ENCODE measurements at regions not wholly inside any gene's neighbourhood (a gene's known extent, or its start where the extent isn't known, plus 50 kb on each side); places are given as distances from the start of the nearest gene placed in this dataset.
"Not testable (repeated sequence)": the region's sequence is repeated elsewhere in the genome, so short reads cannot be mapped to it uniquely, and the experiment has no call there.

DNA sequence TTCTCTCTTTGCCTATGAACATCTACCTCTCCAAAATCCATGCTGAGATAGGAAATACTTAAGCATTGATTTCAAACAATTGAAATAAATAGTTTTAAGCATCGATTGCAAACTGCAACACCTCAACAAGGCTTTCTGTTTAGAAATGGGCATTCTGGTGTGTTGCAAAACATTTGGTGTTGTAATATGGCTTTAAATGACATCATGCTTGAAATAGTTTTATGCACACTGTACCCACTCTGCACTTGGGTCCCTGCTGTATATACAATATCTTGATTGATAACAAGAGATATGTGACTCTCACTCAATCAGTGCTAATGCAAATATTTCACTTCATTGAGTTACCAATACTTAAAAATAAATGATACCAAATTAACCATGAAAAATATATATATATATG lies 964.9 kb upstream of the GRIA3 start:
- no peak overlapping the region for H3K27ac ChIP-seq
- H3K4me3 ChIP-seq = no peak overlapping the region
- TF ChIP-seq, protein P1, sequence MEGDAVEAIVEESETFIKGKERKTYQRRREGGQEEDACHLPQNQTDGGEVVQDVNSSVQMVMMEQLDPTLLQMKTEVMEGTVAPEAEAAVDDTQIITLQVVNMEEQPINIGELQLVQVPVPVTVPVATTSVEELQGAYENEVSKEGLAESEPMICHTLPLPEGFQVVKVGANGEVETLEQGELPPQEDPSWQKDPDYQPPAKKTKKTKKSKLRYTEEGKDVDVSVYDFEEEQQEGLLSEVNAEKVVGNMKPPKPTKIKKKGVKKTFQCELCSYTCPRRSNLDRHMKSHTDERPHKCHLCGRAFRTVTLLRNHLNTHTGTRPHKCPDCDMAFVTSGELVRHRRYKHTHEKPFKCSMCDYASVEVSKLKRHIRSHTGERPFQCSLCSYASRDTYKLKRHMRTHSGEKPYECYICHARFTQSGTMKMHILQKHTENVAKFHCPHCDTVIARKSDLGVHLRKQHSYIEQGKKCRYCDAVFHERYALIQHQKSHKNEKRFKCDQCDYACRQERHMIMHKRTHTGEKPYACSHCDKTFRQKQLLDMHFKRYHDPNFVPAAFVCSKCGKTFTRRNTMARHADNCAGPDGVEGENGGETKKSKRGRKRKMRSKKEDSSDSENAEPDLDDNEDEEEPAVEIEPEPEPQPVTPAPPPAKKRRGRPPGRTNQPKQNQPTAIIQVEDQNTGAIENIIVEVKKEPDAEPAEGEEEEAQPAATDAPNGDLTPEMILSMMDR (IDR thresholded peaks at IDR 0.05) = no peak
- no peak for DNase-seq (ENCODE audit: low spot score)

DNA sequence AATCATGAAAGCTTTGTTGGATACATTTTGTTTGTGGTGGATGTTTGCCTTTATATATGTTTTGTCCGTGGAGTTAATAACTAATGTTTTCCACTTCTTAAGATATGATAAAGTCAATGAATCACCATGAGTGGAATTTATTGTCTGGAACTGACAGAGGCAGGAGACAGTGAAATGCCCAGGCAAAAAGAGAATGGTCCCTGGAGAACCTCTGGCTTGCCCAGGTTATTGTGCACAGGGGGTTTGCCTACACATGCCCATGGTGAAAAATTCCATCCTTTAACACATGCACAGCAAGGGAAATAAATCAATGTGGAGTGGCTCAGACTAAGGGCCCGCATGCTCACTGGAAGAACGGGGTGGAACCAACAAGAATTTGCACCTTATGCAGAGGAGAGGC lies 964.3 kb upstream of the GRIA3 start:
- DNase-seq (ENCODE audit: low spot score) = no peak
- no peak overlapping the region for H3K27ac ChIP-seq
- TF ChIP-seq, protein P1 (IDR thresholded peaks at IDR 0.05) = no peak
- H3K4me3 ChIP-seq = no peak overlapping the region

DNA sequence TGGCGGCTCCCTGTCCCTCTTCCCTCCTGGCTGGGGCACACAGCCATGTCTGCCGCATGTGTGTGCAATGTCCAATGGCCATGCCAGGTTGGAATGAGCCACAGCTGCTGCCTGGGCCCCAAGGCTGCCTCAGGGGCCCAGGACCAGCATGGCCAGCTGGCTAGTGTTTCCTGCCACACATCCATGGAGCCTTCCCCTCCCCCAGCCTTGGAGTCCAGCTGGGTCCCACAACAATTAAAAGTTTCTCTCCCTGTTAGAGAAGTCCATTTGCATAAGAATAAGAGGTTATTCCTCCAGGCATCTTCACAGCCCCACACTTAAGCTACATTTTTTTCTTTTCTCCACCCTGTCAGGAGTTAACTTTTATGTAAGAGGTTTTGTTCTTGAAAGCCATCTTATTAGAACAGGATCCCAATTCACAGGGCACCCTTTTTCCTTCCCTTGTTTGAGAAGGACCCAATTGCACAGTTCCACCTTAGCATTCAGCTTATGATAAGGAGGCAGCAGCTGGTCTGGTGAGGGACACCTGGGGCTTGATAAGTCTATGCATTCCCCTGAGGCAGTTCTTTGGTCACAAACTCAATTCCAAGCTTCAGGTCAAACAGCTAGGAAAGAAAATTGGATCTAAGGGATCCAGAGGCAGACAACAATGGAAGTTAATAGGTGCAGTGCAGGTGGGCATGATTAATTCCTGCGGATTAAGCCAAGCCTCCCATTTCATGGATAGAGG lies 963.3 kb upstream of the GRIA3 start:
- no peak for DNase-seq (ENCODE audit: low spot score)
- Histone ChIP-seq H3K27ac (no peak overlapping the region), H3K4me3 (no peak overlapping the region)
- TF ChIP-seq, protein P1 (IDR thresholded peaks at IDR 0.05) = no peak

DNA sequence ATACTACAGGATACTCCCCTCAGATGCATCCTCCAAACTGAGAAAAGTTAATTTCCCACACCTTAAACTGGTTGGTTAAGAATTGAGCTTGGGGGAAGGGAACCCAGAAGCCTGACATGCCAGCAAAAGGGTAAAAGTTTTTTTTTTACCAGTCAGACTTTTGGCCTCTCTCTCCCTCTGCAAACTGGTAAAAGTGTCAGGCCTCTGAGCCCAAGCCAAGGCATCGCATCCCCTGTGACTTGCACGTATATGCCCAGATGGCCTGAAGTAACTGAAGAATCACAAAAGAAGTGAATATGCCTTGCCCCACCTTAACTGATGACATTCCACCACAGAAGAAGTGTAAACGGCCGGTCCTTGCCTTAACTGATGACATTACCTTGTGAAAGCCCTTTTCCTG lies 962.3 kb upstream of the GRIA3 start:
- DNase-seq (ENCODE audit: low spot score); H3K27ac ChIP-seq; H3K4me3 ChIP-seq: not testable (repeated sequence)

DNA sequence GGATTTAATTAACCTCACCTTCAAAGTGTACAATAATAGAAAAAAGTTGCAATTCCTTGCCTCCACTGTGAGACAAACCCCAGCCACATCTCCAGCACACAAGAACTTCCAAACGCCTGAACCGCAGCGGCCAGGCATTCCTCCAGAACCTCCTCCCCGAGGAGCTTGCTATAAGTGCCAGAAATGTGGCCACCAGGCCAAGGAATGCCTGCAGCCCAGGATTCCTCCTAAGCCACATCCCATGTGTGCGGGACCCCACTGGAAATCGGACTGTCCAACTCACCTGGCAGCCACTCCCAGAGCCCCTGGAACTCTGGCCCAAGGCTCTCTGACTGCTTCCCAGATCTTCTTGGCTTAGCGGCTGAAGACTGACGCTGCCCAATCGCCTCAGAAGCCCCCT lies 959.9 kb upstream of the GRIA3 start:
- not testable (repeated sequence) for H3K27ac ChIP-seq; H3K4me3 ChIP-seq; DNase-seq (ENCODE audit: low spot score)

DNA sequence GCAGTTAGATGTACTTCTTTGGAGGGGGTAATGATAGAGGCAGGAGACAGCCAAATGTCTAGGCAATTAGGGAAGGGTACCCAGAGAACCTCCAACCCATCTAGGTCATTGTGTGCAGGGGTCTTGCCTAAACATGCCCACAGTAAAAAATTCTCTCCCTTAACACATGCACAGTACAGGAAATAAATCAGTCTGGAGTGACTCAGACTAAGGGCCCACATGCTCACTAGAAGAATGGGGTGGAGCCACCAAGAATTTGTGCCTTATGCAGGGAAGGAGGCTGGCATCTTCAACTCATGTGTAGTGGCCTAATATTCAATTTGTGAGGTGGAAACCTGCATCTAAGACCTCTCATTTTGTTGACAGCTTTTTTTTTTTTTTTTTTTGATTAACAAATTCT lies 945.3 kb upstream of the GRIA3 start:
- no peak overlapping the region for H3K4me3 ChIP-seq
- TF ChIP-seq, protein P1 (IDR thresholded peaks at IDR 0.05) = no peak
- no peak for DNase-seq (ENCODE audit: low spot score)
- H3K27ac ChIP-seq = no peak overlapping the region

DNA sequence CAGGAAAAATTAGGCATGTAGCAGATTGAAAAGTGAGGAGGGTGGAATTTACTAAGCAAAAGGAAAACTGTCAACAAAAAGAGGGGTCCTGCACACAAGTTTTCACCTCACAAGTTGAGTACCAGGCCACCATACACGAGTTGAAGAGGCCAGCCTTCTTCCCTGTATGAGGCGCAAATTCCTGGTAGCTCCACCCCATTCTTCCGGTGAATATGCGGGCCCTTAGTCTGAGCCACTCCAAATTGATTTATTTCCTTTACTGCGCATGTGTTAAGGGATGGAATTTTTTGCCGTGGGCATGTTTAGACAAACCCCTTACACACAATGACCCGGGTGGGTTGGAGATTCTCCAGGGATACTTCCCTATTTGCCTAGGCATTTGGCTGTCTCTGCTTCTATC lies 942.1 kb upstream of the GRIA3 start:
- no peak overlapping the region for H3K27ac ChIP-seq
- H3K4me3 ChIP-seq = no peak overlapping the region
- TF ChIP-seq, protein P1 (IDR thresholded peaks at IDR 0.05) = no peak
- no peak for DNase-seq (ENCODE audit: low spot score)

DNA sequence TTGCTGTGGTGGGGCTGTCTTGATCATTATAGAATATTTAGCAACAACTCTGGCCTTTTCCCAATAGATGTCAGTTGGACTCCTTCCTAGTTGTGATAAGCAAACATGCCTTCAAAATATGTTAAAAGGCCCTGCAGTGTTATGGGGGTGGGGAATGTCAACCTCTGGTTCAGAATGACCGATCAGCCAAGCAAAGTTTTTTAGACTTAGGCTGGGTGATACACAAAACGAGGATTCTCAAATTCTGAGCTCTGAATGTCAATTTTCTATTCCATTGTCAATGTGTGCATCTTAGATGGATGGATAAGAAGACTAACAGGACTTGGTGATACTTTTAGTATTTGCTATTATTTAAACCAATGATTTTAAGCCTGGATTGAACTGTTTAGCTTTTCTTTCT lies 940.0 kb upstream of the GRIA3 start:
- no peak for DNase-seq (ENCODE audit: low spot score)
- no peak overlapping the region for H3K27ac ChIP-seq
- TF ChIP-seq, protein P1 (IDR thresholded peaks at IDR 0.05) = no peak
- no peak overlapping the region for H3K4me3 ChIP-seq

Data from coronary artery (tissue), 2 donors.